DOHH2 (cell line): ENCODE measurements at regions not wholly inside any gene's neighbourhood (a gene's known extent, or its start where the extent isn't known, plus 50 kb on each side); places are given as distances from the start of the nearest gene placed in this dataset.
A peak's percentile ranks its signal among the peaks of the same experiment; 100 is the strongest.

Source experiments
- H3F3A ChIP-seq: fragments of 200-600 bp; sonication (generic), shearing (Covaris generic); 2 replicates; pipeline ENCODE4 v1.6.0; 2016; ENCODE audit warnings: antibody characterized with exemption, mild to moderate bottlenecking; ENCODE audit not compliant: control insufficient read depth, insufficient read depth
- H3K27ac ChIP-seq: fragments of 200-600 bp; sonication (generic); 2 replicates; pipeline ENCODE4 v1.5.1; 2014; ENCODE audit warnings: low read depth, mild to moderate bottlenecking, low read length, moderate library complexity
- H3K27me3 ChIP-seq: fragments of 200-600 bp; sonication (generic); 2 replicates; pipeline ENCODE4 v1.6.1; 2014; ENCODE audit warnings: mild to moderate bottlenecking, low read length, mixed read lengths; ENCODE audit not compliant: control insufficient read depth
- H3K36me3 ChIP-seq: fragments of 200-600 bp; sonication (generic); 2 replicates; pipeline ENCODE4 v1.6.1; 2014; ENCODE audit warnings: mild to moderate bottlenecking, low read length, moderate library complexity, mixed read lengths; ENCODE audit not compliant: control insufficient read depth
- H3K4me1 ChIP-seq: fragments of 200-600 bp; sonication (generic); 2 replicates; pipeline ENCODE4 v1.6.1; 2014; ENCODE audit warnings: mild to moderate bottlenecking, low read length, mixed read lengths; ENCODE audit not compliant: control insufficient read depth
- H3K4me2 ChIP-seq: fragments of 200-600 bp; sonication (generic); 2 replicates; pipeline ENCODE4 v1.6.0; 2014; ENCODE audit warnings: mild to moderate bottlenecking, low read length, moderate library complexity
- H3K4me3 ChIP-seq: fragments of 200-600 bp; sonication (generic); 2 replicates; pipeline ENCODE4 v1.5.1; 2014; ENCODE audit warnings: mild to moderate bottlenecking, low read length, mixed read lengths
- H3K79me2 ChIP-seq: fragments of 200-600 bp; sonication (generic); 2 replicates; pipeline ENCODE4 v1.6.1; 2014; ENCODE audit warnings: mild to moderate bottlenecking, low read length, mixed read lengths; ENCODE audit not compliant: control insufficient read depth
- H3K9me2 ChIP-seq: fragments of 200-600 bp; sonication (generic); replicated peaks from 2 replicates; pipeline ENCODE4 v1.6.1; 2014; ENCODE audit warnings: mild to moderate bottlenecking, low read length, mixed read lengths; ENCODE audit not compliant: control insufficient read depth
- H3K9me3 ChIP-seq: fragments of 200-600 bp; sonication (generic); 2 replicates; pipeline ENCODE4 v1.6.1; 2014; ENCODE audit warnings: antibody characterized with exemption, low read length, mixed read lengths; ENCODE audit not compliant: control insufficient read depth, insufficient read depth
- H4K20me1 ChIP-seq: fragments of 200-600 bp; sonication (generic); 2 replicates; pipeline ENCODE4 v1.6.0; 2014; ENCODE audit warnings: low read depth, mild to moderate bottlenecking, antibody characterized with exemption, low read length, moderate library complexity; ENCODE audit not compliant: control insufficient read depth, insufficient read depth
- CTCF ChIP-seq: fragments of 200-600 bp; sonication (generic); IDR thresholded peaks from one replicate; pipeline ENCODE4 v1.5.1; 2014; ENCODE audit warnings: antibody characterized with exemption, mild to moderate bottlenecking, low read depth, low read length; ENCODE audit not compliant: poor library complexity, severe bottlenecking
- EZH2phosphoT487 ChIP-seq: fragments of 200-600 bp; sonication (generic); IDR thresholded peaks from 2 replicates; pipeline ENCODE4 v1.6.1; 2017; ENCODE audit warnings: borderline replicate concordance, mild to moderate bottlenecking, antibody characterized with exemption, low read length, moderate library complexity, mixed read lengths

GRCh38 chr6:27562027-27562410 is 89.1 kb upstream of the ZNF184 start:
- H3K9me3 ChIP-seq, result no peaks in the 10 kb centered on the region
- peaks cover 17% of the 10 kb centered on the region for H3K27me3 ChIP-seq
- no peaks in the 10 kb centered on the region for H4K20me1 ChIP-seq
- no peak for TF ChIP-seq CTCF
- no peak for TF ChIP-seq EZH2phosphoT487
- no peaks in the 10 kb centered on the region for H3K9me2 ChIP-seq
- no peak overlapping the region for H3K27ac ChIP-seq
- H3K79me2 ChIP-seq, result no peaks in the 10 kb centered on the region
- H3K4me1 ChIP-seq, result peaks cover 6% of the 10 kb centered on the region
- H3F3A ChIP-seq, result no peaks in the 10 kb centered on the region
- H3K4me2 ChIP-seq, result no peak overlapping the region
- no peak overlapping the region for H3K4me3 ChIP-seq
- H3K36me3 ChIP-seq, result no peaks in the 10 kb centered on the region

- Histone ChIP-seq H3K36me3 (no peaks in the 10 kb centered on the region), H3F3A (no peaks in the 10 kb centered on the region), H3K9me3 (no peaks in the 10 kb centered on the region), H3K27me3 (peaks cover 18% of the 10 kb centered on the region), H4K20me1 (no peaks in the 10 kb centered on the region), H3K79me2 (no peaks in the 10 kb centered on the region), H3K4me3 (peak overlapping the region; percentile 56), H3K4me2 (peak overlapping the region; percentile 57), H3K27ac (no peak overlapping the region), H3K4me1 (peaks cover 12% of the 10 kb centered on the region), H3K9me2 (no peaks in the 10 kb centered on the region)
- no peak for TF ChIP-seq EZH2phosphoT487
- no peak for TF ChIP-seq CTCF
Measured at GRCh38 chr6:27558028-27558724, 85.3 kb upstream of the ZNF184 start.

- TF ChIP-seq CTCF (no peak), EZH2phosphoT487 (no peak)
- H3K9me3 ChIP-seq, result no peaks in the 10 kb centered on the region
- no peaks in the 10 kb centered on the region for H4K20me1 ChIP-seq
- peaks cover 20% of the 10 kb centered on the region for H3K27me3 ChIP-seq
- no peaks in the 10 kb centered on the region for H3K79me2 ChIP-seq
- H3F3A ChIP-seq, result no peaks in the 10 kb centered on the region
- no peaks in the 10 kb centered on the region for H3K36me3 ChIP-seq
- peaks cover 13% of the 10 kb centered on the region for H3K4me1 ChIP-seq
- no peak overlapping the region for H3K4me3 ChIP-seq
- H3K9me2 ChIP-seq, result no peaks in the 10 kb centered on the region
- no peak overlapping the region for H3K27ac ChIP-seq
- no peak overlapping the region for H3K4me2 ChIP-seq
Measured at GRCh38 chr6:27556406-27556805, 83.5 kb upstream of the ZNF184 start.
